NT2/D1 (cell line): ENCODE measurements at regions not wholly inside any gene's neighbourhood (a gene's known extent, or its start where the extent isn't known, plus 50 kb on each side); places are given as distances from the start of the nearest gene placed in this dataset.

Source experiments
- YY1 ChIP-seq: IDR thresholded peaks from 2 replicates; pipeline ENCODE4 v1.6.1; 2011; ENCODE audit not compliant: insufficient read length, insufficient read depth
- ZNF274 ChIP-seq: IDR thresholded peaks from 2 replicates; pipeline ENCODE4 v1.6.1; 2011; ENCODE audit warnings: mild to moderate bottlenecking, low read depth, low read length

DNA sequence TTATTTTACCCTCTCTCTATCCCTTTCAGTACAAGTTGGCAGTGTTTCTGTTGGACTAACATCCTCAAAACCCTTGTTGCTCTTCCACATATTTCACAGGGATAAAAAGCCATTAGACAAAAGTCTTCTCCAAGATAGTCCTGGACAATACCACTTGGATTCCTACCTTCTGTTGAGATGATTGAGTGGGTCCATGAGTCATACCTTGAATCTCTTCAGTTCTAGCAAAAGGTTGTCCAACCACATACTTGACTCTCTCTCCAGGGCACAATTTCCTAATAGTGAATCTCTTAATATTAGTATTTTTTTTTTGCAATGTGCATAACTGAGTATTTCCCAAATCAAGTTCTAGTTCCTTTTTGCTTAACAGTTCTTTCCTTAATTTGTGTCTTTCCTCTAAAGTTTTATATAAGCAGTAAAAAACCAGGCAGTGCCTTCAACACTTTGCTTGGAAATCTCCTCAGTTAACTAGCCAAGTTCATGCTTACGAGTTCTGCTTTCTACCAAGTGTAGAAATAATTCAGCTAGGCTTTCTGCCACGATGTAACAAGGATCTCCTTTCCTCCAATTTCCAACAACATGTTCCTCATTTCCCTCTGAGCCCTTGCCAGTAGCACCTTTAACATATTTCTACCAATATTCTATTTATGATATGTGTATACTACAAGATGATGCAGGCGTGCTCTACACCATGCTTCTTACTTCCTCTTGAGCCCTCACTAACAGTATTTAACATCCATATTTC is 68.3 kb upstream of the NEO1 start:
- TF ChIP-seq YY1: no peak
- TF ChIP-seq ZNF274: no peak
